ENCODE measurements at regions not wholly inside any gene's neighbourhood (a gene's known extent, or its start where the extent isn't known, plus 50 kb on each side); places are given as distances from the start of the nearest gene placed in this dataset.

- no peaks in the 10 kb centered on the region for H3K36me3 ChIP-seq (ENCODE audit: control insufficient read depth in 4 of 4, insufficient read depth in 4 of 4, low read length in 3 of 4)
- 100% methylated on average over 2 of the region's 4 CpGs for WGBS (ENCODE audit: insufficient coverage)
- no peak overlapping the region for H3K4me3 ChIP-seq (ENCODE audit: control insufficient read depth in 1 of 7, extremely low read depth in 1 of 7, insufficient read depth in 4 of 7, low read depth in 2 of 7, low read length in 6 of 7)
- H3K9me3 ChIP-seq (ENCODE audit: control extremely low read depth in 1 of 5, control insufficient read depth in 4 of 5, insufficient read depth in 2 of 5, low read depth in 1 of 5, low read length in 4 of 5) = peaks cover 0 to 1% (median 0%) of the 10 kb centered on the region in 5 experiments
- DNase-seq = no peak
- H3K27ac ChIP-seq (ENCODE audit: insufficient read depth in 1 of 2, low read depth in 1 of 2, low read length in 2 of 2, poor library complexity in 1 of 2, severe bottlenecking in 2 of 2) = no peak overlapping the region
- POLR2A ChIA-PET = no interaction called here
- H3K4me1 ChIP-seq (ENCODE audit: control extremely low read depth in 1 of 4, control insufficient read depth in 4 of 4, insufficient read depth in 4 of 4, low read length in 3 of 4) = no peaks in the 10 kb centered on the region
- CTCF ChIA-PET = no interaction called here
- no peaks in the 10 kb centered on the region for H3K27me3 ChIP-seq (replicated peaks in 2 of 5; ENCODE audit: control insufficient read depth in 4 of 5, insufficient read depth in 5 of 5, low read length in 4 of 5)
Measured at GRCh38 chr3:109718850-109719249, 381.5 kb upstream of the DPPA4 start.

GRCh38 chr3:109728861-109729494 lies 391.6 kb upstream of the DPPA4 start:
- POLR2A ChIA-PET = no interaction called here
- Histone ChIP-seq H3K36me3 (ENCODE audit: control insufficient read depth in 4 of 4, insufficient read depth in 4 of 4, low read length in 3 of 4) (no peaks in the 10 kb centered on the region), H3K9me3 (ENCODE audit: control extremely low read depth in 1 of 5, control insufficient read depth in 4 of 5, insufficient read depth in 2 of 5, low read depth in 1 of 5, low read length in 4 of 5) (no peaks in the 10 kb centered on the region), H3K27ac (ENCODE audit: insufficient read depth in 1 of 2, low read depth in 1 of 2, low read length in 2 of 2, poor library complexity in 1 of 2, severe bottlenecking in 2 of 2) (no peak overlapping the region), H3K4me3 (ENCODE audit: control insufficient read depth in 1 of 7, extremely low read depth in 1 of 7, insufficient read depth in 4 of 7, low read depth in 2 of 7, low read length in 6 of 7) (no peak overlapping the region), H3K27me3 (replicated peaks in 2 of 5; ENCODE audit: control insufficient read depth in 4 of 5, insufficient read depth in 5 of 5, low read length in 4 of 5) (no peaks in the 10 kb centered on the region), H3K4me1 (ENCODE audit: control extremely low read depth in 1 of 4, control insufficient read depth in 4 of 4, insufficient read depth in 4 of 4, low read length in 3 of 4) (no peaks in the 10 kb centered on the region)
- WGBS (ENCODE audit: insufficient coverage) = 100% methylated on average over 1 of the region's 1 CpG
- no peak for DNase-seq
- CTCF ChIA-PET = interaction anchor here (1.1 to 2.0 kb wide), 2 partner anchors 12 to 17 kb away, joined by 3 to 4 read pairs; no protein-coding TSS in a partner anchor

- WGBS (ENCODE audit: insufficient coverage) = 100% methylated on average over 3 of the region's 6 CpGs
- Histone ChIP-seq H3K4me3 (ENCODE audit: control insufficient read depth in 1 of 7, extremely low read depth in 1 of 7, insufficient read depth in 4 of 7, low read depth in 2 of 7, low read length in 6 of 7) (no peak overlapping the region), H3K36me3 (ENCODE audit: control insufficient read depth in 4 of 4, insufficient read depth in 4 of 4, low read length in 3 of 4) (no peaks in the 10 kb centered on the region), H3K27me3 (replicated peaks in 2 of 5; ENCODE audit: control insufficient read depth in 4 of 5, insufficient read depth in 5 of 5, low read length in 4 of 5) (no peaks in the 10 kb centered on the region), H3K9me3 (ENCODE audit: control extremely low read depth in 1 of 5, control insufficient read depth in 4 of 5, insufficient read depth in 2 of 5, low read depth in 1 of 5, low read length in 4 of 5) (peaks cover 0 to 2% (median 0%) of the 10 kb centered on the region in 5 experiments), H3K27ac (ENCODE audit: insufficient read depth in 1 of 2, low read depth in 1 of 2, low read length in 2 of 2, poor library complexity in 1 of 2, severe bottlenecking in 2 of 2) (no peak overlapping the region), H3K4me1 (ENCODE audit: control extremely low read depth in 1 of 4, control insufficient read depth in 4 of 4, insufficient read depth in 4 of 4, low read length in 3 of 4) (no peaks in the 10 kb centered on the region)
- POLR2A ChIA-PET = no interaction called here
- CTCF ChIA-PET = no interaction called here
- peak; percentile 19 to 64 (median 51) for DNase-seq
Measured at GRCh38 chr3:109731639-109732473, 394.5 kb upstream of the DPPA4 start.

GRCh38 chr3:109743981-109744380 lies 406.6 kb upstream of the DPPA4 start:
- POLR2A ChIA-PET = no interaction called here
- H3K27me3 ChIP-seq (replicated peaks in 2 of 5; ENCODE audit: control insufficient read depth in 4 of 5, insufficient read depth in 5 of 5, low read length in 4 of 5) = no peaks in the 10 kb centered on the region
- no peaks in the 10 kb centered on the region for H3K4me1 ChIP-seq (ENCODE audit: control extremely low read depth in 1 of 4, control insufficient read depth in 4 of 4, insufficient read depth in 4 of 4, low read length in 3 of 4)
- H3K27ac ChIP-seq (ENCODE audit: insufficient read depth in 1 of 2, low read depth in 1 of 2, low read length in 2 of 2, poor library complexity in 1 of 2, severe bottlenecking in 2 of 2) = no peak overlapping the region
- H3K4me3 ChIP-seq (ENCODE audit: control insufficient read depth in 1 of 7, extremely low read depth in 1 of 7, insufficient read depth in 4 of 7, low read depth in 2 of 7, low read length in 6 of 7) = no peak overlapping the region
- WGBS (ENCODE audit: insufficient coverage) = 100% methylated on average over 2 of the region's 3 CpGs
- CTCF ChIA-PET = no interaction called here
- H3K9me3 ChIP-seq (ENCODE audit: control extremely low read depth in 1 of 5, control insufficient read depth in 4 of 5, insufficient read depth in 2 of 5, low read depth in 1 of 5, low read length in 4 of 5) = no peaks in the 10 kb centered on the region
- no peaks in the 10 kb centered on the region for H3K36me3 ChIP-seq (ENCODE audit: control insufficient read depth in 4 of 4, insufficient read depth in 4 of 4, low read length in 3 of 4)
- no peak for DNase-seq

GRCh38 chr3:109772520-109772919 lies 435.2 kb upstream of the DPPA4 start:
- H3K27me3 ChIP-seq (replicated peaks in 2 of 5; ENCODE audit: control insufficient read depth in 4 of 5, insufficient read depth in 5 of 5, low read length in 4 of 5) = no peaks in the 10 kb centered on the region
- WGBS (ENCODE audit: insufficient coverage) = 88% methylated on average over 1 of the region's 5 CpGs
- peaks cover 0 to 2% (median 0%) of the 10 kb centered on the region in 5 experiments for H3K9me3 ChIP-seq (ENCODE audit: control extremely low read depth in 1 of 5, control insufficient read depth in 4 of 5, insufficient read depth in 2 of 5, low read depth in 1 of 5, low read length in 4 of 5)
- POLR2A ChIA-PET = no interaction called here
- H3K4me1 ChIP-seq (ENCODE audit: control extremely low read depth in 1 of 4, control insufficient read depth in 4 of 4, insufficient read depth in 4 of 4, low read length in 3 of 4) = no peaks in the 10 kb centered on the region
- H3K36me3 ChIP-seq (ENCODE audit: control insufficient read depth in 4 of 4, insufficient read depth in 4 of 4, low read length in 3 of 4) = no peaks in the 10 kb centered on the region
- CTCF ChIA-PET = no interaction called here
- H3K27ac ChIP-seq (ENCODE audit: insufficient read depth in 1 of 2, low read depth in 1 of 2, low read length in 2 of 2, poor library complexity in 1 of 2, severe bottlenecking in 2 of 2) = no peak overlapping the region
- DNase-seq = no peak
- no peak overlapping the region for H3K4me3 ChIP-seq (ENCODE audit: control insufficient read depth in 1 of 7, extremely low read depth in 1 of 7, insufficient read depth in 4 of 7, low read depth in 2 of 7, low read length in 6 of 7)

- H3K4me3 ChIP-seq (ENCODE audit: control insufficient read depth in 1 of 7, extremely low read depth in 1 of 7, insufficient read depth in 4 of 7, low read depth in 2 of 7, low read length in 6 of 7) = no peak overlapping the region
- WGBS (ENCODE audit: insufficient coverage) = no CpG with 5 or more reads among the region's 2 CpGs
- no peaks in the 10 kb centered on the region for H3K27me3 ChIP-seq (replicated peaks in 2 of 5; ENCODE audit: control insufficient read depth in 4 of 5, insufficient read depth in 5 of 5, low read length in 4 of 5)
- CTCF ChIA-PET = no interaction called here
- H3K27ac ChIP-seq (ENCODE audit: insufficient read depth in 1 of 2, low read depth in 1 of 2, low read length in 2 of 2, poor library complexity in 1 of 2, severe bottlenecking in 2 of 2) = no peak overlapping the region
- peaks cover 0 to 5% (median 0%) of the 10 kb centered on the region in 5 experiments for H3K9me3 ChIP-seq (ENCODE audit: control extremely low read depth in 1 of 5, control insufficient read depth in 4 of 5, insufficient read depth in 2 of 5, low read depth in 1 of 5, low read length in 4 of 5)
- H3K4me1 ChIP-seq (ENCODE audit: control extremely low read depth in 1 of 4, control insufficient read depth in 4 of 4, insufficient read depth in 4 of 4, low read length in 3 of 4) = no peaks in the 10 kb centered on the region
- no peaks in the 10 kb centered on the region for H3K36me3 ChIP-seq (ENCODE audit: control insufficient read depth in 4 of 4, insufficient read depth in 4 of 4, low read length in 3 of 4)
- no peak for DNase-seq
- POLR2A ChIA-PET = no interaction called here
Measured at GRCh38 chr3:109774108-109774507, 436.8 kb upstream of the DPPA4 start.

GRCh38 chr3:109784285-109784684 lies 446.9 kb upstream of the DPPA4 start:
- Histone ChIP-seq H3K27me3 (replicated peaks in 2 of 5; ENCODE audit: control insufficient read depth in 4 of 5, insufficient read depth in 5 of 5, low read length in 4 of 5) (peaks cover 0 to 1% (median 0%) of the 10 kb centered on the region in 5 experiments), H3K36me3 (ENCODE audit: control insufficient read depth in 4 of 4, insufficient read depth in 4 of 4, low read length in 3 of 4) (no peaks in the 10 kb centered on the region), H3K4me3 (ENCODE audit: control insufficient read depth in 1 of 7, extremely low read depth in 1 of 7, insufficient read depth in 4 of 7, low read depth in 2 of 7, low read length in 6 of 7) (no peak overlapping the region), H3K9me3 (ENCODE audit: control extremely low read depth in 1 of 5, control insufficient read depth in 4 of 5, insufficient read depth in 2 of 5, low read depth in 1 of 5, low read length in 4 of 5) (peaks cover 0 to 3% (median 0%) of the 10 kb centered on the region in 5 experiments), H3K4me1 (ENCODE audit: control extremely low read depth in 1 of 4, control insufficient read depth in 4 of 4, insufficient read depth in 4 of 4, low read length in 3 of 4) (no peaks in the 10 kb centered on the region), H3K27ac (ENCODE audit: insufficient read depth in 1 of 2, low read depth in 1 of 2, low read length in 2 of 2, poor library complexity in 1 of 2, severe bottlenecking in 2 of 2) (no peak overlapping the region)
- DNase-seq = no peak
- POLR2A ChIA-PET = no interaction called here
- no CpG with 5 or more reads among the region's 1 CpG for WGBS (ENCODE audit: insufficient coverage)
- CTCF ChIA-PET = no interaction called here

All from common myeloid progenitor, CD34-positive (primary cell).